ENCODE measurements at regions not wholly inside any gene's neighbourhood (a gene's known extent, or its start where the extent isn't known, plus 50 kb on each side); places are given as distances from the start of the nearest gene placed in this dataset.

- no peaks in the 10 kb centered on the region for H3K4me1 ChIP-seq (replicated peaks)
- 67% methylated on average over 1 of the region's 1 CpG for WGBS
- no peaks in the 10 kb centered on the region for H3K27me3 ChIP-seq (replicated peaks; ENCODE audit: insufficient read depth)
- no peak for DNase-seq (ENCODE audit: low spot score)
- no peak overlapping the region for H3K4me3 ChIP-seq
- no peaks in the 10 kb centered on the region for H3K36me3 ChIP-seq
- intact Hi-C loops (cut with DNase I), result no loop called here
- no peak overlapping the region for H3K27ac ChIP-seq
- no peaks in the 10 kb centered on the region for H3K9me3 ChIP-seq
- no peak for TF ChIP-seq POLR2AphosphoS5 (IDR thresholded peaks at IDR 0.05)
- TF ChIP-seq CTCF (IDR thresholded peaks at IDR 0.05), result no peak
- TF ChIP-seq POLR2A (IDR thresholded peaks at IDR 0.05), result no peak
Measured at GRCh38 chr4:35147761-35148160, 1096.6 kb downstream of the ARAP2 start.

GRCh38 chr4:35151816-35152572 is 1092.3 kb downstream of the ARAP2 start:
- Histone ChIP-seq H3K4me1 (replicated peaks) (no peaks in the 10 kb centered on the region), H3K9me3 (no peaks in the 10 kb centered on the region), H3K27me3 (replicated peaks; ENCODE audit: insufficient read depth) (no peaks in the 10 kb centered on the region), H3K27ac (no peak overlapping the region), H3K4me3 (no peak overlapping the region), H3K36me3 (no peaks in the 10 kb centered on the region)
- DNase-seq (ENCODE audit: low spot score), result no peak
- TF ChIP-seq POLR2A (IDR thresholded peaks at IDR 0.05) (no peak), CTCF (IDR thresholded peaks at IDR 0.05) (no peak), POLR2AphosphoS5 (IDR thresholded peaks at IDR 0.05) (no peak)
- WGBS, result 76% methylated on average over 10 of the region's 10 CpGs
- intact Hi-C loops (cut with DNase I), result no loop called here

GRCh38 chr4:35163168-35163567 is 1081.1 kb downstream of the ARAP2 start:
- H3K27ac ChIP-seq, result no peak overlapping the region
- no peak for DNase-seq (ENCODE audit: low spot score)
- no peaks in the 10 kb centered on the region for H3K27me3 ChIP-seq (replicated peaks; ENCODE audit: insufficient read depth)
- TF ChIP-seq CTCF (IDR thresholded peaks at IDR 0.05) (no peak), POLR2AphosphoS5 (IDR thresholded peaks at IDR 0.05) (no peak), POLR2A (IDR thresholded peaks at IDR 0.05) (no peak)
- H3K36me3 ChIP-seq, result no peaks in the 10 kb centered on the region
- no peak overlapping the region for H3K4me3 ChIP-seq
- intact Hi-C loops (cut with DNase I), result no loop called here
- no peaks in the 10 kb centered on the region for H3K9me3 ChIP-seq
- WGBS, result 67% methylated on average over 1 of the region's 1 CpG
- no peaks in the 10 kb centered on the region for H3K4me1 ChIP-seq (replicated peaks)

GRCh38 chr4:35164063-35164462 is 1080.3 kb downstream of the ARAP2 start:
- no peak for DNase-seq (ENCODE audit: low spot score)
- no peak overlapping the region for H3K4me3 ChIP-seq
- no peaks in the 10 kb centered on the region for H3K9me3 ChIP-seq
- H3K36me3 ChIP-seq, result no peaks in the 10 kb centered on the region
- TF ChIP-seq POLR2AphosphoS5 (IDR thresholded peaks at IDR 0.05) (no peak), POLR2A (IDR thresholded peaks at IDR 0.05) (no peak), CTCF (IDR thresholded peaks at IDR 0.05) (no peak)
- intact Hi-C loops (cut with DNase I), result no loop called here
- H3K27ac ChIP-seq, result no peak overlapping the region
- H3K27me3 ChIP-seq (replicated peaks; ENCODE audit: insufficient read depth), result no peaks in the 10 kb centered on the region
- H3K4me1 ChIP-seq (replicated peaks), result no peaks in the 10 kb centered on the region
- WGBS, result 90% methylated on average over 1 of the region's 1 CpG

- H3K9me3 ChIP-seq, result no peaks in the 10 kb centered on the region
- no peaks in the 10 kb centered on the region for H3K27me3 ChIP-seq (replicated peaks; ENCODE audit: insufficient read depth)
- DNase-seq (ENCODE audit: low spot score), result no peak
- H3K36me3 ChIP-seq, result no peaks in the 10 kb centered on the region
- H3K27ac ChIP-seq, result no peak overlapping the region
- whole genome bisulfite sequencing, result 75% methylated on average over 5 of the region's 5 CpGs
- no peaks in the 10 kb centered on the region for H3K4me1 ChIP-seq (replicated peaks)
- intact Hi-C loops (cut with DNase I), result no loop called here
- no peak overlapping the region for H3K4me3 ChIP-seq
- TF ChIP-seq CTCF (IDR thresholded peaks at IDR 0.05) (no peak), POLR2AphosphoS5 (IDR thresholded peaks at IDR 0.05) (no peak), POLR2A (IDR thresholded peaks at IDR 0.05) (no peak)
Measured at GRCh38 chr4:35166466-35166865, 1077.8 kb downstream of the ARAP2 start.
